ENCODE measurements at regions not wholly inside any gene's neighbourhood (a gene's known extent, or its start where the extent isn't known, plus 50 kb on each side); places are given as distances from the start of the nearest gene placed in this dataset.

- H3K9ac ChIP-seq (ENCODE audit: low read length) = no peak overlapping the region
- no peaks in the 10 kb centered on the region for H3K79me2 ChIP-seq (ENCODE audit: control insufficient read depth, insufficient read depth, low read length)
- no peak overlapping the region for H3K4me3 ChIP-seq (ENCODE audit: control extremely low read depth in 1 of 5, extremely low read depth in 1 of 5, insufficient read depth in 1 of 5, low read depth in 2 of 5, low read length in 4 of 5)
- CTCF ChIA-PET = no interaction called here
- TF ChIP-seq EZH2 (IDR thresholded peaks at IDR 0.05; ENCODE audit: borderline replicate concordance, insufficient read depth, low read depth, low read length, poor library complexity, severe bottlenecking) (no peak), CTCF (IDR thresholded peaks at IDR 0.05) (no peak)
- H3K4me2 ChIP-seq (replicated peaks; ENCODE audit: low read depth, low read length, poor library complexity, severe bottlenecking) = no peak overlapping the region
- ATAC-seq (ENCODE audit: low read depth) (no peak), DNase-seq (no peak)
- POLR2A ChIA-PET = no interaction called here
- H3K27ac ChIP-seq (ENCODE audit: low read length in 2 of 2) = no peak overlapping the region
- H2AFZ ChIP-seq (ENCODE audit: insufficient read depth, low read depth, low read length, poor library complexity, severe bottlenecking) = no peak overlapping the region
- no peaks in the 10 kb centered on the region for H3K4me1 Mint-ChIP-seq
- no peak overlapping the region for H3K4me3 Mint-ChIP-seq
- WGBS (ENCODE audit: insufficient coverage) = 96% methylated on average over 21 of the region's 21 CpGs
- no peaks in the 10 kb centered on the region for H3K27me3 ChIP-seq (replicated peaks in 1 of 4; ENCODE audit: control extremely low read depth in 1 of 4, control insufficient read depth in 3 of 4, insufficient read depth in 4 of 4, low read length in 3 of 4)
- H3K36me3 ChIP-seq (replicated peaks in 1 of 2; ENCODE audit: control extremely low read depth in 1 of 2, control insufficient read depth in 1 of 2, extremely low read depth in 1 of 2, insufficient read depth in 2 of 2, low read length in 1 of 2) = no peaks in the 10 kb centered on the region
- peaks cover 0 to 21% (median 0%) of the 10 kb centered on the region in 3 donors for H3K9me3 ChIP-seq (ENCODE audit: control extremely low read depth in 1 of 3, control insufficient read depth in 2 of 3, insufficient read depth in 1 of 3, low read length in 2 of 3)
- no peaks in the 10 kb centered on the region for H4K20me1 ChIP-seq (ENCODE audit: control insufficient read depth, insufficient read depth, low read length, poor library complexity, severe bottlenecking)
- no peaks in the 10 kb centered on the region for H3K27me3 Mint-ChIP-seq
- H3K4me1 ChIP-seq (ENCODE audit: control insufficient read depth in 2 of 2, insufficient read depth in 2 of 2, low read length in 2 of 2) = no peaks in the 10 kb centered on the region
- intact Hi-C loops (cut with micrococcal nuclease) = no loop called here
- no peaks in the 10 kb centered on the region for H3K9me3 Mint-ChIP-seq (ENCODE audit: insufficient read depth)
- no peak overlapping the region for H3K27ac Mint-ChIP-seq
These were observed 337.7 kb upstream of the MYT1L start for GRCh38 chr2:2668681-2669265.

- Mint-ChIP-seq H3K4me3 (no peak overlapping the region), H3K9me3 (ENCODE audit: insufficient read depth) (no peaks in the 10 kb centered on the region), H3K4me1 (no peaks in the 10 kb centered on the region), H3K27ac (no peak overlapping the region), H3K27me3 (no peaks in the 10 kb centered on the region)
- WGBS (ENCODE audit: insufficient coverage) = 93% methylated on average over 4 of the region's 4 CpGs
- DNase-seq (no peak), ATAC-seq (ENCODE audit: low read depth) (no peak)
- intact Hi-C loops (cut with micrococcal nuclease) = no loop called here
- no peak overlapping the region for H3K27ac ChIP-seq (ENCODE audit: low read length in 2 of 2)
- POLR2A ChIA-PET = no interaction called here
- H3K9me3 ChIP-seq (ENCODE audit: control extremely low read depth in 1 of 3, control insufficient read depth in 2 of 3, insufficient read depth in 1 of 3, low read length in 2 of 3) = peaks cover 0 to 21% (median 0%) of the 10 kb centered on the region in 3 donors
- H3K79me2 ChIP-seq (ENCODE audit: control insufficient read depth, insufficient read depth, low read length) = no peaks in the 10 kb centered on the region
- H2AFZ ChIP-seq (ENCODE audit: insufficient read depth, low read depth, low read length, poor library complexity, severe bottlenecking) = no peak overlapping the region
- no peaks in the 10 kb centered on the region for H3K36me3 ChIP-seq (replicated peaks in 1 of 2; ENCODE audit: control extremely low read depth in 1 of 2, control insufficient read depth in 1 of 2, extremely low read depth in 1 of 2, insufficient read depth in 2 of 2, low read length in 1 of 2)
- H3K4me2 ChIP-seq (replicated peaks; ENCODE audit: low read depth, low read length, poor library complexity, severe bottlenecking) = no peak overlapping the region
- H3K9ac ChIP-seq (ENCODE audit: low read length) = no peak overlapping the region
- no peaks in the 10 kb centered on the region for H3K4me1 ChIP-seq (ENCODE audit: control insufficient read depth in 2 of 2, insufficient read depth in 2 of 2, low read length in 2 of 2)
- CTCF ChIA-PET = no interaction called here
- H4K20me1 ChIP-seq (ENCODE audit: control insufficient read depth, insufficient read depth, low read length, poor library complexity, severe bottlenecking) = no peaks in the 10 kb centered on the region
- no peak for TF ChIP-seq EZH2 (IDR thresholded peaks at IDR 0.05; ENCODE audit: borderline replicate concordance, insufficient read depth, low read depth, low read length, poor library complexity, severe bottlenecking)
- TF ChIP-seq CTCF (IDR thresholded peaks at IDR 0.05) = no peak
- H3K4me3 ChIP-seq (ENCODE audit: control extremely low read depth in 1 of 5, extremely low read depth in 1 of 5, insufficient read depth in 1 of 5, low read depth in 2 of 5, low read length in 4 of 5) = no peak overlapping the region
- no peaks in the 10 kb centered on the region for H3K27me3 ChIP-seq (replicated peaks in 1 of 4; ENCODE audit: control extremely low read depth in 1 of 4, control insufficient read depth in 3 of 4, insufficient read depth in 4 of 4, low read length in 3 of 4)
These were observed 336.6 kb upstream of the MYT1L start for GRCh38 chr2:2667690-2668089.
